SK-N-MC (cell line): ENCODE measurements at regions not wholly inside any gene's neighbourhood (a gene's known extent, or its start where the extent isn't known, plus 50 kb on each side); places are given as distances from the start of the nearest gene placed in this dataset.
"Not testable (repeated sequence)": the region's sequence is repeated elsewhere in the genome, so short reads cannot be mapped to it uniquely, and the experiment has no call there.

ENCODE experiments used
- DNase-seq: peaks from one replicate; pipeline ENCODE4 v3.0.0-alpha.2; 2011; ENCODE audit warnings: low read depth, low spot score
- H3K27ac ChIP-seq: fragments of 200-600 bp; sonication (generic); 2 replicates; pipeline ENCODE4 v1.5.1; 2016; ENCODE audit warnings: mixed run types
- H3K36me3 ChIP-seq: fragments of 200-600 bp; sonication (generic); 2 replicates; pipeline ENCODE4 v1.6.1; 2017; ENCODE audit warnings: antibody characterized with exemption, low read length, mixed read lengths; ENCODE audit not compliant: insufficient read depth
- H3K4me3 ChIP-seq: fragments of 200-600 bp; sonication (generic); 2 replicates; pipeline ENCODE4 v1.5.1; 2016
- H3K9ac ChIP-seq: fragments of 200-600 bp; sonication (generic); 2 replicates; pipeline ENCODE4 v1.8.0; 2017; ENCODE audit warnings: mixed run types, mixed read lengths; ENCODE audit not compliant: insufficient read length
- H3K9me3 ChIP-seq: fragments of 200-600 bp; sonication (generic); 2 replicates; pipeline ENCODE4 v1.6.1; 2017; ENCODE audit warnings: low read depth, mild to moderate bottlenecking, antibody characterized with exemption, low read length, moderate library complexity, mixed read lengths
- EZH2 ChIP-seq: fragments of 200-600 bp; sonication (generic); IDR thresholded peaks from one replicate; pipeline ENCODE4 v1.6.1; 2017; ENCODE audit warnings: antibody characterized with exemption
- FOXP2 ChIP-seq: optimal IDR thresholded peaks from 2 replicates; pipeline ENCODE3; 2011; ENCODE audit warnings: mild to moderate bottlenecking, moderate library complexity; ENCODE audit not compliant: insufficient read depth; ENCODE audit errors: extremely low read length, control extremely low read depth
- POLR2AphosphoS5 ChIP-seq: IDR thresholded peaks from 2 replicates; pipeline ENCODE4 v1.6.1; 2012; ENCODE audit warnings: mild to moderate bottlenecking, low read depth, low read length, borderline replicate concordance

- Histone ChIP-seq H3K4me3 (no peak overlapping the region), H3K36me3 (no peaks in the 10 kb centered on the region), H3K9ac (no peak overlapping the region), H3K27ac (no peak overlapping the region), H3K9me3 (no peaks in the 10 kb centered on the region)
- DNase-seq = no peak
- TF ChIP-seq POLR2AphosphoS5 (no peak), EZH2 (no peak), FOXP2 (no peak)
These were observed 185.7 kb upstream of the IL12B start for GRCh38 chr5:159515909-159516415.

GRCh38 chr5:159518371-159518770, 188.1 kb upstream of the IL12B start:
- Histone ChIP-seq H3K27ac (no peak overlapping the region), H3K36me3 (no peaks in the 10 kb centered on the region), H3K9me3 (no peaks in the 10 kb centered on the region), H3K9ac (no peak overlapping the region), H3K4me3 (no peak overlapping the region)
- no peak for DNase-seq
- no peak for TF ChIP-seq FOXP2
- no peak for TF ChIP-seq EZH2
- TF ChIP-seq POLR2AphosphoS5 = no peak

GRCh38 chr5:159519365-159519764, 189.1 kb upstream of the IL12B start:
- TF ChIP-seq FOXP2 = no peak
- no peak for TF ChIP-seq POLR2AphosphoS5
- TF ChIP-seq EZH2 = no peak
- H3K4me3 ChIP-seq = no peak overlapping the region
- DNase-seq = no peak
- H3K9ac ChIP-seq = no peak overlapping the region
- no peak overlapping the region for H3K27ac ChIP-seq
- H3K36me3 ChIP-seq = no peaks in the 10 kb centered on the region
- no peaks in the 10 kb centered on the region for H3K9me3 ChIP-seq

GRCh38 chr5:159522841-159523240, 192.6 kb upstream of the IL12B start:
- no peak for DNase-seq
- H3K9ac ChIP-seq = no peak overlapping the region
- no peak overlapping the region for H3K27ac ChIP-seq
- no peaks in the 10 kb centered on the region for H3K9me3 ChIP-seq
- no peak overlapping the region for H3K4me3 ChIP-seq
- no peaks in the 10 kb centered on the region for H3K36me3 ChIP-seq
- no peak for TF ChIP-seq EZH2
- no peak for TF ChIP-seq POLR2AphosphoS5
- no peak for TF ChIP-seq FOXP2

- not testable (repeated sequence) for H3K36me3 ChIP-seq, H3K4me3 ChIP-seq, H3K9me3 ChIP-seq, H3K9ac ChIP-seq, DNase-seq, H3K27ac ChIP-seq
These were observed 194.0 kb upstream of the IL12B start for GRCh38 chr5:159524279-159524678.

GRCh38 chr5:159525117-159525516, 194.8 kb upstream of the IL12B start:
- TF ChIP-seq FOXP2 (no peak), EZH2 (no peak), POLR2AphosphoS5 (no peak)
- Histone ChIP-seq H3K9ac (no peak overlapping the region), H3K4me3 (no peak overlapping the region), H3K36me3 (no peaks in the 10 kb centered on the region), H3K27ac (no peak overlapping the region), H3K9me3 (no peaks in the 10 kb centered on the region)
- no peak for DNase-seq

- H3K4me3 ChIP-seq = no peak overlapping the region
These were observed 197.4 kb upstream of the IL12B start for GRCh38 chr5:159527546-159528254.

GRCh38 chr5:159531554-159532105, 201.3 kb upstream of the IL12B start:
- DNase-seq = no peak
- no peak overlapping the region for H3K9ac ChIP-seq
- H3K4me3 ChIP-seq = no peak overlapping the region
- H3K27ac ChIP-seq = no peak overlapping the region
- H3K36me3 ChIP-seq = no peaks in the 10 kb centered on the region
- no peak for TF ChIP-seq POLR2AphosphoS5
- TF ChIP-seq EZH2 = no peak
- TF ChIP-seq FOXP2 = no peak
- H3K9me3 ChIP-seq = no peaks in the 10 kb centered on the region

More at GRCh38 chr5:159527546-159528254, 197.4 kb upstream of the IL12B start:
- Histone ChIP-seq H3K27ac (no peak overlapping the region), H3K36me3 (no peaks in the 10 kb centered on the region), H3K9me3 (no peaks in the 10 kb centered on the region), H3K9ac (no peak overlapping the region)
- DNase-seq = no peak
- TF ChIP-seq FOXP2 = no peak
- TF ChIP-seq EZH2 = no peak
- no peak for TF ChIP-seq POLR2AphosphoS5

- no peak overlapping the region for H3K27ac ChIP-seq
- H3K9me3 ChIP-seq = no peaks in the 10 kb centered on the region
- TF ChIP-seq POLR2AphosphoS5 = no peak
- no peak for TF ChIP-seq EZH2
- H3K4me3 ChIP-seq = no peak overlapping the region
- no peak overlapping the region for H3K9ac ChIP-seq
- DNase-seq = no peak
- no peaks in the 10 kb centered on the region for H3K36me3 ChIP-seq
These were observed 202.9 kb upstream of the IL12B start for GRCh38 chr5:159533197-159533596.
